Activated CD8-positive, alpha-beta memory T cell treated with anti-CD3 and anti-CD28 coated beads, Interleukin-2, amount 10 ng/mL, durations not matched to agents 7 days and 5 days (primary cell): ENCODE measurements at regions not wholly inside any gene's neighbourhood (a gene's known extent, or its start where the extent isn't known, plus 50 kb on each side); places are given as distances from the start of the nearest gene placed in this dataset.
A peak's percentile ranks its signal among the peaks of the same experiment; 100 is the strongest.

Experiments used
- ATAC-seq: fragments of 150-1000 bp; cut with Tn5 transposase; one replicate; pipeline ENCODE4 v1.10.0; 2021; ENCODE audit warnings: moderate library complexity
- CTCF ChIA-PET: fragments of 350-600 bp; sonication (Branson Sonifier 250); formaldehyde crosslinking; loops from one replicate; lab custom pipeline; 2021; ENCODE audit warnings: antibody characterized with exemption; lab: Charles Lee
- DNase-seq: peaks from one replicate; pipeline ENCODE4 v3.0.0-alpha.2; 2020
- H3K27ac Mint-ChIP-seq: one replicate; pipeline ENCODE4 v1.8.0; 2021; ENCODE audit warnings: mild to moderate bottlenecking, mixed read lengths
- H3K27me3 Mint-ChIP-seq: one replicate; pipeline ENCODE4 v1.8.0; 2021; ENCODE audit warnings: mixed read lengths
- H3K36me3 Mint-ChIP-seq: one replicate; pipeline ENCODE4 v1.8.0; 2021; ENCODE audit warnings: mild to moderate bottlenecking, mixed read lengths
- H3K4me1 Mint-ChIP-seq: one replicate; pipeline ENCODE4 v1.8.0; 2021; ENCODE audit warnings: mixed read lengths
- H3K4me3 Mint-ChIP-seq: one replicate; pipeline ENCODE4 v1.8.0; 2021; ENCODE audit warnings: mild to moderate bottlenecking, moderate library complexity, mixed read lengths
- H3K9me3 Mint-ChIP-seq: one replicate; pipeline ENCODE4 v1.8.0; 2022; ENCODE audit warnings: low read depth, mixed read lengths

- Mint-ChIP-seq H3K36me3 (no peaks in the 10 kb centered on the region), H3K27ac (no peak overlapping the region), H3K27me3 (peaks cover 6% of the 10 kb centered on the region), H3K9me3 (no peaks in the 10 kb centered on the region), H3K4me3 (no peak overlapping the region), H3K4me1 (peaks cover 4% of the 10 kb centered on the region)
- CTCF ChIA-PET = no interaction called here
- no peak for DNase-seq
- no peak for ATAC-seq
Measured at GRCh38 chr4:183825346-183825745, 79.8 kb upstream of the STOX2 start.

- peaks cover 4% of the 10 kb centered on the region for H3K4me1 Mint-ChIP-seq
- CTCF ChIA-PET = no interaction called here
- DNase-seq (no peak), ATAC-seq (no peak)
- no peaks in the 10 kb centered on the region for H3K9me3 Mint-ChIP-seq
- no peak overlapping the region for H3K4me3 Mint-ChIP-seq
- no peaks in the 10 kb centered on the region for H3K36me3 Mint-ChIP-seq
- no peak overlapping the region for H3K27ac Mint-ChIP-seq
- peaks cover 6% of the 10 kb centered on the region for H3K27me3 Mint-ChIP-seq
Measured at GRCh38 chr4:183826461-183826860, 78.6 kb upstream of the STOX2 start.

DNA sequence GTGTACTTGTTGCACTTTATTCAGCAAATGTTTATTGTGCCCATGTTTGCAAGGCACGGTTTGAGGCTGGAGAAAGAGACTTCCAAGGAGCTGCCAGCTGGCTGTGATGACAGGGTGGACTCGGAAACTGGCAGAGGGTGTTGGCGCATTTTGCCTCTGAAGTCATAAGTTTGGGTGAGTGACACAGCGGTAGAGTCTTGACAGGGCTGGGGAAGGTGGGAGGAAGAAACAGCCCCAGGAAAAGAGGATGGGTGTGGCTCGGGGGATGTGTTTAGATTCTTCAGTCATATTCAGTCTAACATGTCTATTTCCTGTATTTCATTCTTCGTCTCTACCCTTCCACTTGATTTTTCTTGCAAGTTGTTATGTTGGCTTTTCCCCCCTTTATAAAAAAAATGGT lies 77.0 kb upstream of the STOX2 start:
- peaks cover 4% of the 10 kb centered on the region for H3K4me1 Mint-ChIP-seq
- H3K36me3 Mint-ChIP-seq = no peaks in the 10 kb centered on the region
- peaks cover 6% of the 10 kb centered on the region for H3K27me3 Mint-ChIP-seq
- no peaks in the 10 kb centered on the region for H3K9me3 Mint-ChIP-seq
- DNase-seq = no peak
- H3K4me3 Mint-ChIP-seq = no peak overlapping the region
- ATAC-seq = no peak
- no peak overlapping the region for H3K27ac Mint-ChIP-seq
- CTCF ChIA-PET = no interaction called here

DNA sequence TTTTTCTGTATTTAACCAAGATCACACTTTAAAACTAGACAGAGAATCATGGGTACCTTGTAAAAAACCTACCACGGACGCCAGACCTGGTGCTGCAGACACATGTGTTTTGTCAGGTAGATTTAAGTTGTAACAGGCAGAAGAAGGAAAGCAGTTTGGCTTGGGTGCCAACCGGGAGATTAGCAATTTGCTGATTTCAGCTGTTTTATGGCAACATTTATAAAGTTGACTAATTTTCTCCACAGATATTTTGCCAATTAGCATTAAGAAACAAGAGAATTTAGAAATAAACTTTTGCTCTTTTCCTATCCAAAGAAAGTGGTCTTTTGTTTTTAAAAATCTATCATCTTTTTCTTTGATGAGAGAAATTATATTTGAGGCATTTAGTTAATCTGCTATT lies 76.3 kb upstream of the STOX2 start:
- no peak for ATAC-seq
- no peaks in the 10 kb centered on the region for H3K36me3 Mint-ChIP-seq
- H3K27ac Mint-ChIP-seq = no peak overlapping the region
- no peak for DNase-seq
- H3K9me3 Mint-ChIP-seq = no peaks in the 10 kb centered on the region
- peaks cover 4% of the 10 kb centered on the region for H3K4me1 Mint-ChIP-seq
- CTCF ChIA-PET = no interaction called here
- H3K4me3 Mint-ChIP-seq = no peak overlapping the region
- H3K27me3 Mint-ChIP-seq = peaks cover 2% of the 10 kb centered on the region

GRCh38 chr4:183830438-183830985 lies 74.6 kb upstream of the STOX2 start:
- H3K27me3 Mint-ChIP-seq = peaks cover 2% of the 10 kb centered on the region
- H3K9me3 Mint-ChIP-seq = no peaks in the 10 kb centered on the region
- DNase-seq (no peak), ATAC-seq (no peak)
- CTCF ChIA-PET = interaction anchor here (0.9 kb wide), 1 partner anchor 10 kb away, joined by 3 read pairs; no protein-coding TSS in a partner anchor
- H3K4me1 Mint-ChIP-seq = peaks cover 4% of the 10 kb centered on the region
- no peaks in the 10 kb centered on the region for H3K36me3 Mint-ChIP-seq
- no peak overlapping the region for H3K27ac Mint-ChIP-seq
- no peak overlapping the region for H3K4me3 Mint-ChIP-seq

- Mint-ChIP-seq H3K4me1 (peaks cover 4% of the 10 kb centered on the region), H3K4me3 (no peak overlapping the region), H3K27me3 (no peaks in the 10 kb centered on the region), H3K36me3 (no peaks in the 10 kb centered on the region), H3K9me3 (no peaks in the 10 kb centered on the region), H3K27ac (no peak overlapping the region)
- no peak for ATAC-seq
- CTCF ChIA-PET = interaction anchor here (0.9 to 1.0 kb wide), 2 partner anchors 10 to 11 kb away, joined by 3 read pairs; no protein-coding TSS in a partner anchor
- DNase-seq = no peak
Measured at GRCh38 chr4:183831026-183831446, 74.1 kb upstream of the STOX2 start.

DNA sequence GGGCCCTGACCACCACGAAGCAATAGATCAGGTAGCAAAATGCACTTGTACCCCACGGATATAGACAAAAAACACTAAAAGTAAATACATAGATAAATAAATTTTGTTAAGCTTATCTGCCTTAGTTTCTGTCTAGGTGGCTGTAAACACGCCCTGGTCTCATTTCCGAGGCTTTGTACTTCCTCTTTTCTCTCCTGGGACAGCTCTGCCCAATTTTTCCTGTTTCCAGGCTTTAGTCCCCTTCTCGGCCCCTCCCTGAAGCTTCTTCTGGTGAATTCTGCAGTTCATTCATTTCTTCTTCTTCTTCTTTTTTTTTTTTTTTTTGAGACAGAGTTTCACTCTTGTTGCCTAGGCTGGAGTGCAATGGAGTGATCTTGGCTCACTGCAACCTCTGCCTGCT lies 73.4 kb upstream of the STOX2 start:
- H3K4me3 Mint-ChIP-seq = no peak overlapping the region
- CTCF ChIA-PET = interaction anchor here (1.0 kb wide), 2 partner anchors 9 to 11 kb away, joined by 3 read pairs; no protein-coding TSS in a partner anchor
- H3K4me1 Mint-ChIP-seq = peaks cover 4% of the 10 kb centered on the region
- no peaks in the 10 kb centered on the region for H3K36me3 Mint-ChIP-seq
- no peaks in the 10 kb centered on the region for H3K9me3 Mint-ChIP-seq
- H3K27ac Mint-ChIP-seq = no peak overlapping the region
- no peaks in the 10 kb centered on the region for H3K27me3 Mint-ChIP-seq
- ATAC-seq (no peak), DNase-seq (no peak)

GRCh38 chr4:183832776-183833450 lies 72.2 kb upstream of the STOX2 start:
- H3K4me1 Mint-ChIP-seq = peaks cover 4% of the 10 kb centered on the region
- ATAC-seq = no peak
- H3K4me3 Mint-ChIP-seq = no peak overlapping the region
- H3K27ac Mint-ChIP-seq = no peak overlapping the region
- no peaks in the 10 kb centered on the region for H3K36me3 Mint-ChIP-seq
- no peaks in the 10 kb centered on the region for H3K9me3 Mint-ChIP-seq
- peaks cover 2% of the 10 kb centered on the region for H3K27me3 Mint-ChIP-seq
- no peak for DNase-seq
- CTCF ChIA-PET = interaction anchor here (1.0 kb wide), 1 partner anchor 8 kb away, joined by 3 read pairs; no protein-coding TSS in a partner anchor

GRCh38 chr4:183834252-183834651 lies 70.9 kb upstream of the STOX2 start:
- ATAC-seq = no peak
- H3K27me3 Mint-ChIP-seq = peaks cover 2% of the 10 kb centered on the region
- no peak overlapping the region for H3K4me3 Mint-ChIP-seq
- CTCF ChIA-PET = no interaction called here
- no peaks in the 10 kb centered on the region for H3K36me3 Mint-ChIP-seq
- H3K4me1 Mint-ChIP-seq = no peaks in the 10 kb centered on the region
- no peak for DNase-seq
- H3K9me3 Mint-ChIP-seq = no peaks in the 10 kb centered on the region
- no peak overlapping the region for H3K27ac Mint-ChIP-seq

DNA sequence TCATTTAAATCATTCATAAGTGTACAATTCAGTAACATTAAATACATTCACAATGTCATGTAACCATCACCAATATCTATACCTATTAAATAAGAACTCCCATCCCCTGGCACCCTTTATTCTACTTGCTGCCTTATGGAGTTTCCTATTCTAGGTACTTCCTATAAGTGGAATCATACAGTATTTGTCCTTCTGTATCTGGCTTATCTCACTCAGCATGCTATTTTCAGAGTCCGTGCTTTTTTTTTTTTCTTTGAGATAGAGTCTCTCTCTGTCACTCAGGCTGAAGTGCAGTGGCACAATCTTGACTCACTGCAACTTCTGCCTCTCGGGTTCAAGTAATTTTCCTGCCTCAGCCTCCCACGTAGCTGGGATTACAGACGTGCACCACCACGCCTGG lies 67.9 kb upstream of the STOX2 start:
- CTCF ChIA-PET = no interaction called here
- no peaks in the 10 kb centered on the region for H3K36me3 Mint-ChIP-seq
- no peak overlapping the region for H3K4me3 Mint-ChIP-seq
- DNase-seq = no peak
- H3K27ac Mint-ChIP-seq = no peak overlapping the region
- H3K27me3 Mint-ChIP-seq = peaks cover 2% of the 10 kb centered on the region
- H3K4me1 Mint-ChIP-seq = no peaks in the 10 kb centered on the region
- no peak for ATAC-seq
- no peaks in the 10 kb centered on the region for H3K9me3 Mint-ChIP-seq

- Mint-ChIP-seq H3K27me3 (peaks cover 8% of the 10 kb centered on the region), H3K4me1 (no peaks in the 10 kb centered on the region), H3K4me3 (no peak overlapping the region), H3K9me3 (no peaks in the 10 kb centered on the region), H3K36me3 (no peaks in the 10 kb centered on the region), H3K27ac (no peak overlapping the region)
- ATAC-seq = no peak
- CTCF ChIA-PET = no interaction called here
- no peak for DNase-seq
Measured at GRCh38 chr4:183838987-183839712, 66.0 kb upstream of the STOX2 start.

GRCh38 chr4:183840311-183840710 lies 64.8 kb upstream of the STOX2 start:
- no peak overlapping the region for H3K4me3 Mint-ChIP-seq

GRCh38 chr4:183841001-183841400 lies 64.1 kb upstream of the STOX2 start:
- CTCF ChIA-PET = interaction anchor here (1.2 to 3.0 kb wide), 3 partner anchors 9 to 326 kb away, joined by 3 to 9 read pairs (median 3); no protein-coding TSS in a partner anchor
- H3K4me1 Mint-ChIP-seq = no peaks in the 10 kb centered on the region
- DNase-seq = no peak
- H3K27ac Mint-ChIP-seq = no peak overlapping the region
- H3K36me3 Mint-ChIP-seq = no peaks in the 10 kb centered on the region
- no peak overlapping the region for H3K4me3 Mint-ChIP-seq
- no peaks in the 10 kb centered on the region for H3K9me3 Mint-ChIP-seq
- ATAC-seq = no peak
- H3K27me3 Mint-ChIP-seq = peaks cover 21% of the 10 kb centered on the region

More at GRCh38 chr4:183840311-183840710, 64.8 kb upstream of the STOX2 start:
- Mint-ChIP-seq H3K27ac (no peak overlapping the region), H3K4me1 (no peaks in the 10 kb centered on the region), H3K9me3 (no peaks in the 10 kb centered on the region), H3K27me3 (peaks cover 16% of the 10 kb centered on the region), H3K36me3 (no peaks in the 10 kb centered on the region)
- ATAC-seq (peak; percentile 68), DNase-seq (peak; percentile 74)
- CTCF ChIA-PET = interaction anchor here (1.2 to 3.0 kb wide), 3 partner anchors 8 to 327 kb away, joined by 3 to 9 read pairs (median 3); no protein-coding TSS in a partner anchor
